ENCODE measurements at regions not wholly inside any gene's neighbourhood (a gene's known extent, or its start where the extent isn't known, plus 50 kb on each side); places are given as distances from the start of the nearest gene placed in this dataset.

DNA sequence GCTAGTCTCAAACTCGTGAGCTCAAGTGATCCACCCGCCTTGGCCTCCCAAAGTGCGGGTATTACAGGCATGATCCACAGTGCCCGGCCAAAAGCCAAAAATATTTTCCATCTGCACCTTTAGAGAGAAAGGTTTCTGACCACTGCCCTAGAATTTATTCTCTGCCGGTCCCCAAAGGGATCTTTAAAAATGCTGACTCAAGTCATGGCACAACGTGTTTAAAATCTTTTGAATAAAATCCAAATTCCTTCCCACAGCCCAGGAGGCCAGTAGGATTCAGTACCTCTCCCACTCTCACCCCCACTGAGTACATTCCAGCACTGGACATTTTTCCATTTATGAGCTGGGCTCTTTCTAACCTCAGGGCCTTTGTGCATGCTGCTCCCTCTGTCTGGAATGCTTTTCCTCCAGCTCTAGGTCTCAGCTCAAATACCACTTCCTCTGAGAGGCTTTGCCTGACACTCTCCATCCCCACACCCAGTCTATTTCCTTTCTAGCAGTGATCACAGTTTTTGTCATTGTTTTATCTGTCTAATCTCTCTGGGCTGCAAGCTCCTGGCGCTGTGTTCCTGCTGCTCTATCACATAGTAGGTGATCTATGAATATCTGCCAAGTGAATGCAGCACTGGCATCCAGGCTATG lies 502.9 kb downstream of the SHQ1 start:
- H3K4me3 Mint-ChIP-seq (ENCODE audit: unreplicated experiment) = no peak overlapping the region
- no peaks in the 10 kb centered on the region for H3K9me3 Mint-ChIP-seq (ENCODE audit: unreplicated experiment)
- H3K36me3 Mint-ChIP-seq (ENCODE audit: insufficient read depth, unreplicated experiment) = peaks cover 6% of the 10 kb centered on the region
- TF ChIP-seq, protein P1, sequence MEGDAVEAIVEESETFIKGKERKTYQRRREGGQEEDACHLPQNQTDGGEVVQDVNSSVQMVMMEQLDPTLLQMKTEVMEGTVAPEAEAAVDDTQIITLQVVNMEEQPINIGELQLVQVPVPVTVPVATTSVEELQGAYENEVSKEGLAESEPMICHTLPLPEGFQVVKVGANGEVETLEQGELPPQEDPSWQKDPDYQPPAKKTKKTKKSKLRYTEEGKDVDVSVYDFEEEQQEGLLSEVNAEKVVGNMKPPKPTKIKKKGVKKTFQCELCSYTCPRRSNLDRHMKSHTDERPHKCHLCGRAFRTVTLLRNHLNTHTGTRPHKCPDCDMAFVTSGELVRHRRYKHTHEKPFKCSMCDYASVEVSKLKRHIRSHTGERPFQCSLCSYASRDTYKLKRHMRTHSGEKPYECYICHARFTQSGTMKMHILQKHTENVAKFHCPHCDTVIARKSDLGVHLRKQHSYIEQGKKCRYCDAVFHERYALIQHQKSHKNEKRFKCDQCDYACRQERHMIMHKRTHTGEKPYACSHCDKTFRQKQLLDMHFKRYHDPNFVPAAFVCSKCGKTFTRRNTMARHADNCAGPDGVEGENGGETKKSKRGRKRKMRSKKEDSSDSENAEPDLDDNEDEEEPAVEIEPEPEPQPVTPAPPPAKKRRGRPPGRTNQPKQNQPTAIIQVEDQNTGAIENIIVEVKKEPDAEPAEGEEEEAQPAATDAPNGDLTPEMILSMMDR (IDR thresholded peaks at IDR 0.05; ENCODE audit: unreplicated experiment) = no peak
- H3K4me1 Mint-ChIP-seq (ENCODE audit: insufficient read depth, unreplicated experiment) = peaks cover 56% of the 10 kb centered on the region
- ChIA-PET CTCF (interaction anchor here (0.5 to 1.4 kb wide), 4 partner anchors 14 to 422 kb away, joined by 3 to 4 read pairs (median 3); no protein-coding TSS in a partner anchor), POLR2A (interaction anchor here (0.5 to 1.5 kb wide), 5 partner anchors 9 to 373 kb away, joined by 3 to 5 read pairs (median 3); no protein-coding TSS in a partner anchor)
- H3K27me3 Mint-ChIP-seq (ENCODE audit: insufficient read depth, unreplicated experiment) = no peaks in the 10 kb centered on the region
- H3K27ac Mint-ChIP-seq (ENCODE audit: low read depth, unreplicated experiment) = peak overlapping the region; percentile 39
- no TSS peak for BruUV-seq (replicated peaks)
- intact Hi-C loops (cut with micrococcal nuclease) = no loop called here
- DNase-seq (ENCODE audit: unreplicated experiment) = peak; percentile 48

- peak overlapping the region; percentile 40 for H3K27ac Mint-ChIP-seq (ENCODE audit: low read depth, unreplicated experiment)
- H3K4me3 Mint-ChIP-seq (ENCODE audit: unreplicated experiment) = no peak overlapping the region
- no peak for DNase-seq (ENCODE audit: unreplicated experiment)
- BruUV-seq (replicated peaks) = no TSS peak
- no peaks in the 10 kb centered on the region for H3K27me3 Mint-ChIP-seq (ENCODE audit: insufficient read depth, unreplicated experiment)
- intact Hi-C loops (cut with micrococcal nuclease) = no loop called here
- peaks cover 6% of the 10 kb centered on the region for H3K36me3 Mint-ChIP-seq (ENCODE audit: insufficient read depth, unreplicated experiment)
- TF ChIP-seq, protein P1 (IDR thresholded peaks at IDR 0.05; ENCODE audit: unreplicated experiment) = no peak
- CTCF ChIA-PET = interaction anchor here (0.7 to 1.4 kb wide), 3 partner anchors 13 to 385 kb away, joined by 3 to 4 read pairs (median 3); no protein-coding TSS in a partner anchor
- POLR2A ChIA-PET = interaction anchor here (0.6 to 1.5 kb wide), 3 partner anchors 8 to 373 kb away, joined by 3 to 5 read pairs (median 4); no protein-coding TSS in a partner anchor
- H3K9me3 Mint-ChIP-seq (ENCODE audit: unreplicated experiment) = no peaks in the 10 kb centered on the region
- H3K4me1 Mint-ChIP-seq (ENCODE audit: insufficient read depth, unreplicated experiment) = peaks cover 56% of the 10 kb centered on the region
Observed at GRCh38 chr3:72344647-72345046, 503.6 kb downstream of the SHQ1 start.

DNA sequence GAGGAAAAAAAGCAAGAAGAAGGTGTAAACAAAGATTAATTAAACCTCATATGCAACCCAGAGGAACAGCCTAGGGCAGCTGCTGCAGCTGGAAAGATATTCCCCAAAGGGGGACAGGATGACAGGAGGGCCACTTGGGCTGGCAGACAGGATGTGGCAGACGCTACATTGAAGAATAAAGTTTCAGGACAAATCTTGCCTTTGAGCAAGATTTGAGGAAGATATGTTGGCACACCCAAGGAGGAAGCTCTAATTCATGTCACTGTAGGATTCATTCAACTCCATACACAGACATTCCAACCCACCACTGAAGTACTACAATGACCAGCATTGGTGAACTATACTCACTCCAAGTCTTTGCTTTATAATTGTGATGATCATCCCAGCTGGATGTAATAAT lies 504.0 kb downstream of the SHQ1 start:
- TF ChIP-seq, protein P1 (IDR thresholded peaks at IDR 0.05; ENCODE audit: unreplicated experiment) = no peak
- peak overlapping the region; percentile 40 for H3K27ac Mint-ChIP-seq (ENCODE audit: low read depth, unreplicated experiment)
- POLR2A ChIA-PET = interaction anchor here (1.5 kb wide), 1 partner anchor 8 kb away, joined by 5 read pairs; no protein-coding TSS in a partner anchor
- H3K27me3 Mint-ChIP-seq (ENCODE audit: insufficient read depth, unreplicated experiment) = no peaks in the 10 kb centered on the region
- peaks cover 56% of the 10 kb centered on the region for H3K4me1 Mint-ChIP-seq (ENCODE audit: insufficient read depth, unreplicated experiment)
- H3K9me3 Mint-ChIP-seq (ENCODE audit: unreplicated experiment) = no peaks in the 10 kb centered on the region
- no TSS peak for BruUV-seq (replicated peaks)
- H3K4me3 Mint-ChIP-seq (ENCODE audit: unreplicated experiment) = no peak overlapping the region
- peaks cover 6% of the 10 kb centered on the region for H3K36me3 Mint-ChIP-seq (ENCODE audit: insufficient read depth, unreplicated experiment)
- CTCF ChIA-PET = interaction anchor here (0.5 to 1.4 kb wide), 3 partner anchors 13 to 378 kb away, joined by 3 to 4 read pairs (median 3); no protein-coding TSS in a partner anchor
- intact Hi-C loops (cut with micrococcal nuclease) = no loop called here
- no peak for DNase-seq (ENCODE audit: unreplicated experiment)

DNA sequence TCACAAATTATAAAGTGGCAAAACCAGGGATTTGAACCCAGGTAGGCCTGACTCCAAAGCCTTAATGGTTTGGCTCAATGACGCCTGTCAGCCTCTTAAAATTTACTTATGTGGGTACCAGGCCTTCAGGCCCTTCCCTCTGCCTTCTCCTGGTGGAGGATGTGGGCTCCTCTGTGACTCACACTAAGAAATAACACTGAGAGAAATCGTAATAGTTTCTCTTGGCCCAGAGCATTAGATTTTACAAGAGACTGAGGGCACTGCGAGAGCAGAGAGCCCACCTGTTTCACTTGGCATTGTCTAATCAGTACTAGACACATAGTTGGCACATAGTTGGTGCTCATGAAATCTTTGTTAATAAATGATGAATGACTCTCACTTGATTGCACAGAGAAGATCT lies 505.2 kb downstream of the SHQ1 start:
- ChIA-PET POLR2A (no interaction called here), CTCF (no interaction called here)
- intact Hi-C loops (cut with micrococcal nuclease) = no loop called here
- Mint-ChIP-seq H3K36me3 (ENCODE audit: insufficient read depth, unreplicated experiment) (peaks cover 6% of the 10 kb centered on the region), H3K9me3 (ENCODE audit: unreplicated experiment) (no peaks in the 10 kb centered on the region), H3K27ac (ENCODE audit: low read depth, unreplicated experiment) (peak overlapping the region; percentile 40), H3K4me1 (ENCODE audit: insufficient read depth, unreplicated experiment) (peaks cover 54% of the 10 kb centered on the region), H3K4me3 (ENCODE audit: unreplicated experiment) (no peak overlapping the region), H3K27me3 (ENCODE audit: insufficient read depth, unreplicated experiment) (no peaks in the 10 kb centered on the region)
- no TSS peak for BruUV-seq (replicated peaks)
- peak; percentile 76 for DNase-seq (ENCODE audit: unreplicated experiment)
- TF ChIP-seq, protein P1 (IDR thresholded peaks at IDR 0.05; ENCODE audit: unreplicated experiment) = no peak

Data from MCF 10A (cell line).